Neuronal stem cell (in vitro differentiated cells): ENCODE measurements at regions not wholly inside any gene's neighbourhood (a gene's known extent, or its start where the extent isn't known, plus 50 kb on each side); places are given as distances from the start of the nearest gene placed in this dataset.

Source experiments
- DNase-seq: peaks from one replicate; pipeline ENCODE4 v3.0.0-alpha.2; 2013; ENCODE audit warnings: low spot score
- H2AFZ ChIP-seq: one replicate; pipeline ENCODE4 v1.6.1; 2013; ENCODE audit warnings: mild to moderate bottlenecking, low read length, inconsistent platforms
- H2AK5ac ChIP-seq: 2 replicates; pipeline ENCODE4 v1.6.1; 2013; ENCODE audit warnings: low read depth, mild to moderate bottlenecking, inconsistent platforms, low read length, moderate library complexity, mixed read lengths
- H2BK120ac ChIP-seq: 2 replicates; pipeline ENCODE4 v1.6.1; 2013; ENCODE audit warnings: low read depth, mild to moderate bottlenecking, inconsistent platforms, low read length, moderate library complexity, mixed read lengths
- H2BK12ac ChIP-seq: one replicate; pipeline ENCODE4 v1.6.1; 2013; ENCODE audit warnings: low read length, inconsistent platforms
- H2BK15ac ChIP-seq: 2 replicates; pipeline ENCODE4 v1.6.1; 2013; ENCODE audit warnings: mild to moderate bottlenecking, low read length, inconsistent platforms, mixed read lengths
- H2BK5ac ChIP-seq: one replicate; pipeline ENCODE4 v1.6.1; 2013; ENCODE audit warnings: inconsistent platforms, mild to moderate bottlenecking, low read length, moderate library complexity
- H3K14ac ChIP-seq: one replicate; pipeline ENCODE4 v1.6.1; 2013; ENCODE audit warnings: low read length, inconsistent platforms
- H3K18ac ChIP-seq: 2 replicates; pipeline ENCODE4 v1.6.1; 2013; ENCODE audit warnings: low read length, inconsistent platforms
- H3K23ac ChIP-seq: 2 replicates; pipeline ENCODE4 v1.6.1; 2013; ENCODE audit warnings: low read depth, mild to moderate bottlenecking, mixed read lengths, low read length, inconsistent platforms; ENCODE audit not compliant: poor library complexity
- H3K27ac ChIP-seq: replicated peaks from 3 replicates; pipeline ENCODE4 v1.5.1; 2013; ENCODE audit warnings: low read length, inconsistent platforms
- H3K27me3 ChIP-seq, 3 experiments: 2 replicates each; pipeline ENCODE4 v1.6.1; 2013; ENCODE audit warnings: low read length in 3 of 3, mild to moderate bottlenecking in 2 of 3, inconsistent platforms in 1 of 3, low read depth in 1 of 3, mixed read lengths in 1 of 3, moderate library complexity in 1 of 3; ENCODE audit not compliant: control insufficient read depth in 3 of 3, insufficient read depth in 3 of 3
- H3K36me3 ChIP-seq, 2 donors: replicated peaks in 1 of 2; 2 replicates each; pipeline ENCODE4 v1.6.1; 2013; ENCODE audit warnings: low read length in 2 of 2; ENCODE audit not compliant: control insufficient read depth in 2 of 2, insufficient read depth in 2 of 2
- H3K4ac ChIP-seq: 2 replicates; pipeline ENCODE4 v1.6.1; 2013; ENCODE audit warnings: inconsistent platforms, mild to moderate bottlenecking, low read length, moderate library complexity
- H3K4me1 ChIP-seq, 2 donors: 1 replicate in 1 of 2; 2 replicates in 1 of 2; pipeline ENCODE4 v1.6.1; 2013; ENCODE audit warnings: low read length in 2 of 2, low read depth in 1 of 2; ENCODE audit not compliant: control insufficient read depth in 2 of 2, insufficient read depth in 1 of 2
- H3K4me2 ChIP-seq: one replicate; pipeline ENCODE4 v1.6.1; 2013; ENCODE audit warnings: mild to moderate bottlenecking, low read length, inconsistent platforms; ENCODE audit not compliant: insufficient read depth, poor library complexity, severe bottlenecking
- H3K4me3 ChIP-seq, 2 donors: 2 replicates each; pipeline ENCODE4 v1.5.1; 2013; ENCODE audit warnings: low read length in 2 of 2, mild to moderate bottlenecking in 2 of 2, inconsistent platforms in 1 of 2, moderate library complexity in 1 of 2
- H3K79me1 ChIP-seq: one replicate; pipeline ENCODE4 v1.6.1; 2013; ENCODE audit warnings: low read depth, mild to moderate bottlenecking, inconsistent platforms, low read length, moderate library complexity
- H3K9ac ChIP-seq: one replicate; pipeline ENCODE4 v1.6.1; 2013; ENCODE audit warnings: mild to moderate bottlenecking, low read depth, low read length, inconsistent platforms; ENCODE audit not compliant: poor library complexity
- H3K9me3 ChIP-seq, 2 donors: replicated peaks in 1 of 2; 2 replicates each; pipeline versions ENCODE3 to v1.6.1; 2013; ENCODE audit warnings: low read length in 2 of 2, mild to moderate bottlenecking in 2 of 2, inconsistent platforms in 1 of 2, low read depth in 1 of 2, mixed read lengths in 1 of 2, moderate library complexity in 1 of 2; ENCODE audit not compliant: control insufficient read depth in 2 of 2, insufficient read depth in 1 of 2
- H4K8ac ChIP-seq: one replicate; pipeline ENCODE4 v1.6.1; 2013; ENCODE audit warnings: low read depth, mild to moderate bottlenecking, inconsistent platforms, low read length, moderate library complexity
- H4K91ac ChIP-seq: one replicate; pipeline ENCODE4 v1.6.1; 2013; ENCODE audit warnings: low read length, low read depth, mild to moderate bottlenecking, inconsistent platforms; ENCODE audit not compliant: poor library complexity
- WGBS, 2 donors: extraction: QIAGEN DNeasy Blood & Tissue Kit; methylation state at CpG; one replicate each; pipeline ENCODE4 v1.1.7; 2013; ENCODE audit warnings: missing lambda C conversion rate in 2 of 2, mixed read lengths in 1 of 2; ENCODE audit not compliant: insufficient read length in 2 of 2, insufficient replicate concordance in 1 of 2; ENCODE audit errors: extremely low coverage in 2 of 2; 5-methylcytosine and 5-hydroxymethylcytosine counted together

GRCh38 chr9:118729981-118730380, 639.3 kb downstream of the BRINP1 start:
- Histone ChIP-seq H4K91ac (no peak overlapping the region), H3K14ac (no peak overlapping the region), H2BK120ac (no peak overlapping the region), H3K9me3 (no peaks in the 10 kb centered on the region), H2BK12ac (no peak overlapping the region), H3K9ac (no peak overlapping the region), H2BK15ac (no peak overlapping the region), H3K4ac (no peak overlapping the region), H3K18ac (no peak overlapping the region), H2AK5ac (no peak overlapping the region), H3K4me1 (no peaks in the 10 kb centered on the region), H2BK5ac (no peak overlapping the region), H4K8ac (no peak overlapping the region), H3K27ac (no peak overlapping the region), H3K4me2 (no peak overlapping the region), H3K27me3 (no peaks in the 10 kb centered on the region), H3K79me1 (no peaks in the 10 kb centered on the region), H3K23ac (no peak overlapping the region), H3K36me3 (no peaks in the 10 kb centered on the region), H3K4me3 (no peak overlapping the region), H2AFZ (no peak overlapping the region)
- no CpG with 5 or more reads among the region's 2 CpGs for WGBS, 2 donors
- no peak for DNase-seq

- WGBS, 2 donors, result no CpG with 5 or more reads among the region's 1 CpG
- no peak overlapping the region for H4K8ac ChIP-seq
Measured at GRCh38 chr9:118732998-118733397, 636.2 kb downstream of the BRINP1 start.

GRCh38 chr9:118734696-118735095, 634.5 kb downstream of the BRINP1 start:
- Histone ChIP-seq H3K9me3 (peaks cover 0 to 5% of the 10 kb centered on the region in 2 donors), H3K4ac (no peak overlapping the region), H2BK120ac (no peak overlapping the region), H2BK15ac (no peak overlapping the region), H4K91ac (no peak overlapping the region), H3K23ac (no peak overlapping the region), H3K4me1 (no peaks in the 10 kb centered on the region), H3K36me3 (no peaks in the 10 kb centered on the region), H2BK12ac (no peak overlapping the region), H3K27ac (no peak overlapping the region), H4K8ac (no peak overlapping the region), H3K27me3 (no peaks in the 10 kb centered on the region), H3K9ac (no peak overlapping the region), H2AFZ (no peak overlapping the region), H3K18ac (no peak overlapping the region), H2AK5ac (no peak overlapping the region), H3K14ac (no peak overlapping the region), H3K4me3 (no peak overlapping the region), H2BK5ac (no peak overlapping the region), H3K79me1 (no peaks in the 10 kb centered on the region), H3K4me2 (no peak overlapping the region)
- no CpG with 5 or more reads among the region's 2 CpGs for WGBS, 2 donors
- DNase-seq, result no peak

More at GRCh38 chr9:118732998-118733397, 636.2 kb downstream of the BRINP1 start:
- Histone ChIP-seq H3K4me3 (no peak overlapping the region), H3K4me2 (no peak overlapping the region), H3K14ac (no peak overlapping the region), H3K9me3 (peaks cover 0 to 5% of the 10 kb centered on the region in 2 donors), H3K4ac (no peak overlapping the region), H2BK120ac (no peak overlapping the region), H4K91ac (no peak overlapping the region), H3K4me1 (no peaks in the 10 kb centered on the region), H2BK12ac (no peak overlapping the region), H3K36me3 (no peaks in the 10 kb centered on the region), H3K23ac (no peak overlapping the region), H3K79me1 (no peaks in the 10 kb centered on the region), H2AFZ (no peak overlapping the region), H3K27ac (no peak overlapping the region), H2AK5ac (no peak overlapping the region), H3K9ac (no peak overlapping the region), H3K27me3 (no peaks in the 10 kb centered on the region), H2BK5ac (no peak overlapping the region), H2BK15ac (no peak overlapping the region), H3K18ac (no peak overlapping the region)
- no peak for DNase-seq

- Histone ChIP-seq H2BK15ac (no peak overlapping the region), H4K8ac (no peak overlapping the region), H3K23ac (no peak overlapping the region), H3K4me2 (no peak overlapping the region), H2AFZ (no peak overlapping the region), H3K4ac (no peak overlapping the region), H3K14ac (no peak overlapping the region), H3K27me3 (no peaks in the 10 kb centered on the region), H3K36me3 (no peaks in the 10 kb centered on the region), H3K27ac (no peak overlapping the region), H3K18ac (no peak overlapping the region), H2AK5ac (no peak overlapping the region), H3K4me3 (no peak overlapping the region), H3K9ac (no peak overlapping the region), H3K79me1 (no peaks in the 10 kb centered on the region), H2BK120ac (no peak overlapping the region), H3K4me1 (no peaks in the 10 kb centered on the region), H2BK5ac (no peak overlapping the region), H2BK12ac (no peak overlapping the region), H4K91ac (no peak overlapping the region), H3K9me3 (peaks cover 0 to 5% of the 10 kb centered on the region in 2 donors)
- DNase-seq, result no peak
Measured at GRCh38 chr9:118736406-118736805, 632.8 kb downstream of the BRINP1 start.
